GM11168 (cell line): ENCODE measurements at regions not wholly inside any gene's neighbourhood (a gene's known extent, or its start where the extent isn't known, plus 50 kb on each side); places are given as distances from the start of the nearest gene placed in this dataset.

ENCODE experiments used
- in situ Hi-C: fragments of 300-500 bp; cut with MboI; formaldehyde crosslinking; loops from one replicate; pipeline ENCODE4 v1.12.0; 2022; ENCODE audit warnings: low sequenced_read_pairs; ENCODE audit not compliant: unreplicated experiment

GRCh38 chr18:76771192-76771799, 51.1 kb upstream of the ZNF236 start:
- in situ Hi-C loops, result no loop called here

DNA sequence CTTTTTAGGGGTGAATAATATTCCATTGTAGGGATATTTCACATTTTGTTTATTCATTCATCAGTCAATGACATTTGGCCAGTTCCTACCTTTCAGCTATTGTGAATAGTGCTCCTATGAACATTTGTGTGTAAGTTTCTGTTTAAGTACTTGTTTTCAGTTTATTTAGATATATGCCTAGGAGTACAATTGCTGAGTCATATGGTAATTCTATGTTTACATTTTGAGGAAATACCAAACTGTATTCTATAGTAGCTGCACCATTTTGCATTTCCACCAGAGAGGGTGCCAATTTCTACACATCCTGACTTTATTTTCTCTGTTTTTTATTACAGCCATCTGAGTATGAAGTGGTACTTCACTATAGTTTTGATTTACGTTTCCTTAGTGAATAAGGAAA, 54.4 kb upstream of the ZNF236 start:
- in situ Hi-C loops, result no loop called here

- in situ Hi-C loops, result no loop called here
Measured at GRCh38 chr18:76766429-76766828, 55.9 kb upstream of the ZNF236 start.

DNA sequence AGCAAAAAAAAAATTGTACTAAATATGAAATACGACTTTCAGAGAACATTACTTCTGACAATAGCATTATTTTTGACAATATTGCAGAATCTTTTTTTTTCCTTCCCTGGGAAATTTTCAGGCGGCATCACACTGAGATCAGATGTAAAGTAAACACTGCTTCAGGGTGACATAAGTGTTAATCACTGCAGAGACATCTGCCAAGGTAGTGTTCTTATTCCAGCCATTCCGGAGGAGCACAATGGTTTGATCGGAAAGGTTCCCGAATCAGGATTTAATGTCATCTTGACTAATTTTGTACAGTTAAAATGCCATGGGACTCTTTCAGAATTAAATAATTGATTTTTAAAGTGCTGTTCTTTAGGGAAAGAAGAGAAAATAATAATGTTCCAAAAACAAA, 56.7 kb upstream of the ZNF236 start:
- in situ Hi-C loops, result no loop called here

- in situ Hi-C loops, result no loop called here
Measured at GRCh38 chr18:76764291-76764901, 58.0 kb upstream of the ZNF236 start.

DNA sequence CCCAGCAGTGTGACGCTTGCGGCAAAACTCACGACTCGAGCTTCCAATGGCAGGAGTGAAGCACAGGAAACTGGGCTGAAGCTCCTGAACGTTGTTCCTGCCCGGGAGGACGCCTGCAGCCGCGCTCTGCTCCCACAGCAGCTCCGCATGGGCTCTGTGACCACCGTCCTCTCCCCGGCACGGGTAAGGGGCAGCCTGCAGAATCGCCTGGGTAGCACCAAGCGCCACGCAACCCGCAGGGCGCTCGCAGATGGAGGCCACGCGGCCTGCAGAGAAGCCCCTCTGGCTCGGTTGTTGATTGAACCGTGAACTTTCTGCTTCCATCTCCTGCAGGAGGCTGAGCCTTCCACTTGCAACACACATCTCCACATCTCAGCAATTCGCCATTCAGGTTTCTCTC, 63.3 kb upstream of the ZNF236 start:
- in situ Hi-C loops, result no loop called here

DNA sequence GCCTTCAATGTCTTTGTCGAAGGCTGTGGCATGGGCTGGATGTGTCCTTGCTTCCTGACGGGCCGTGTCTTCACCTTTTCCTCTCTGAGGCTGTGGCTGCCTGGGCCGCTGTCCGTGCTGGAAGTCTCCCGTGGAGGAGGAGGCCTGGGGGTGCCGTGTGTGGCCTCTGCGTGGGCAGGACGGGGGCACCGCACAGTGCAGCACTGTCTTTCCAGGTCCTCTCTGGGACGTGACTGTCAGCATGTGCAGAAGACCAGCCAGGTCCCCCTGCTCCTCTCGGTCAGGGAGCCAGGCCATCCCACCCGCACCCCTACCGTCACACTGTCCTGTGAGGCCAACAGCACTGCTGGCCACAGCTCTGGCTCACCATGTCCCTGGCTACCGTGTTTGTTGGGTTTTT, 64.4 kb upstream of the ZNF236 start:
- in situ Hi-C loops, result no loop called here

- in situ Hi-C loops, result no loop called here
Measured at GRCh38 chr18:76757335-76757734, 65.0 kb upstream of the ZNF236 start.

- in situ Hi-C loops, result no loop called here
Measured at GRCh38 chr18:76756531-76757253, 65.7 kb upstream of the ZNF236 start.

DNA sequence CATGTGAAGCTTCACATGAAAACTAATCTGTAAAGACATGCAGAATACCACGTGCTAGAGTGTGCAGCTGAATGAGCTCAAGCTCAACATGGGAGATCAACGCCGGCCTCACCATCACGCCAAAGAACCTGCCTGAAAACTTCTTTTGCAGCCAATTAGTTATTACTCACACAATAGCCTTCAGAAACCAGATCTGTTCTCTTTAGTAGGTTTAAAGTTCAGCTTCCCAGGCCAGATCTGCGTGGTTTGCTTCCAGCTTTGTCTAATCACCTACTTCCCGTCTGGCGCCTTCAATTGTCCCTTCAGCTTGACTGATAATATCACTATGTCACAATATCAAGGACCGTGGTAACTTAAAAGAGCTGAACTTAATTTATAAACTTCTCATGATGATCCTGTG, 68.0 kb upstream of the ZNF236 start:
- in situ Hi-C loops, result no loop called here

DNA sequence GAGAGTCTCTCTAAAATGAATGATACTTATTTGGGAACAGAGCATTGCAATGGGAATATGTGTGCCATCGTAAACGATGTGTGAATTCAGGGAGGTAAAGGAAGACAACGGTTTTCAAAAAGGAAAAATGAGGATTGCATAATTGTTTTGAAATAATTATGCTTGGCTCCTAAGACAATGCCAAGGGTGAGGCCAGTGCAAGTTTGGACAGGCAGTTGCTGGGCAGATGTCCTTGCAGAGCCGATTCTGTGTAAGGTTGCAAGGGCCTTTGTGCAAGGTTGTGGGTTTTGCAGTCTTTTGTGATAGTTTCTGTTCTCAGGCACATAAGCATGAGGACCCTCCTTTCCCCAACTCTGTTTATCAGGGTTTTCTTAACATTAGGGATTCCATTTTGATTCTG, 70.0 kb upstream of the ZNF236 start:
- in situ Hi-C loops, result no loop called here

DNA sequence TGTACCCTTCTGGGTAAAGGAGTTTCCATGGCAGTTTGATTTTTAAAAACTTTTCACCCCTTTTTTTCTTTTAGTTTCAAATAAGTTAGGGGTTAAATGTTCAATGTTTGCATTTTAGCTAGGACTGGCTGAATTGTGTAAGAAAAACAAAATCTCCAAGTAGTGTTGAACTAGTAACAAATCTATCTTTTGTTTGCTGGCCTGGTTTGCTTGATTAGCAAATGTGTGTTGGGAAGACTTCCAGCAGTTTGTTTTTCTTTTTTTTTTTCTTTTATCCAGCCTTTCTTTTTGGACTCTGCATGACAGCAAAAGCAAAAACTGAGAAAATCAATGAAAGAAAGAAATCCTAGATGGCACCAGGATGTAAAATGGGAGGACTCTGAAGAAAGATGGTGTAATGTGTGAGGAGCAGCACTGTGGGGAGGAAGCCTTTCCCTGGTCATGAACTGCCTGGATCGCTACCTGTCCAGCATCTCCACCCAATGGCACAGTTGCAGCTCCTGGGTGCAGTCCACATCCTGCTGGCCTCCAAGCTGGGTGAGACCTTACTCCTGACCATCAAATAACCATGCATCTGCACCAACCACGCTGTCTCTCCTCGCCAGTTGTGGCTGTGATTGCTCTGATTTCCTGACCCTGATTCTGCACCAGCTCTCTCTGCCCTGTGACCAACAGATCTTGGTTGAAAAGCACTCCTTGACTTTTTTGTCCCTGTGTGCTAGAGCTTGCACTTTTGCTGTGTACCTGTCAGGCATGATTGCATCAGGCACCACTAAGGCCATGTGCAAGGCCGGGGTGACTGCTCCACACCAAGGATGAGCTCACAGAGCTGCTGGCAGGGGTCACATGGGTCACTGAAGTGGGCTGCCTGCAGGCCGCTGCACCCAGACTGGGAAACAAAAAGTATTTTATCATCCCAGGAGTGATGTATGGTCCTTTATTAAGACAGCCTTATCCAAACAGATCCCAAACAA, 71.2 kb upstream of the ZNF236 start:
- in situ Hi-C loops, result no loop called here

GRCh38 chr18:76750269-76750668, 72.1 kb upstream of the ZNF236 start:
- in situ Hi-C loops, result no loop called here

DNA sequence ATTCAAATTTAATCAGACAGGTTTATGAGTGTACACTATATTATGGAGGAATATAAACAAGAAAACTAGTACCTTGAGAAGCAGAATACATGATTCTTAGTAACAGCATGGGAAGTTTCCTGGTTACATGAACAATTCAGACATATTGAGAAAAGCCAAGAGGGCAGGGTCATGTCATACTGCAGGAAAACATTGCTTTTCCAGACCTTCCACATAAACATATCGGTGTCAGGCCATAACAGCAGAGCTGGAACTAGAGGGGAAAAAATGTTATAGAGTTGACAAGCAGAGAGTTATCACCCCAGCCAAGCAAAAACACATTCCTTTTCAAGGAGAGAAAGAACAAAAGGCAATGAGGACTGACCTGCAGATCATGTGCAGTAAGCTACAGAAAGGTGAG, 74.7 kb upstream of the ZNF236 start:
- in situ Hi-C loops, result no loop called here

GRCh38 chr18:76741346-76741745, 81.0 kb upstream of the ZNF236 start:
- in situ Hi-C loops, result no loop called here

DNA sequence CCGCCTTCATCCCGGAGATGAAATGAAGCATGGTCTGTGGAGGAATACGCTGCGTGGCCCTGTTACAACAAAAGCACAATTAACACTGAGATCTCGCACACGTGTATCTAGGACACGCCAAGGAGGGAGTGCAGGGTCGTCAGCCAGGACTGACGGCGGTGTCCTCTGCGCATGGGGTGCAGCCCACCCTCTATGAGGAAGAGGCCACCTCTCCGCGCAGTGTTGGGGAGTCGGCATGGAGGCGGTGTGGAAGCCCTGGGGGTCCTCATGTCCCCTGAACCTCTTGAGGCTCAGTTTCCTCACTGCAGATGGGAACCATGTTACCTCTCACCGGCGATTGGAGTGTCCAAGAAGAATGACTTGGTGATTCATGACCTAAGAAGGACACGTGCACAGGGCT, 86.0 kb upstream of the ZNF236 start:
- in situ Hi-C loops, result no loop called here

DNA sequence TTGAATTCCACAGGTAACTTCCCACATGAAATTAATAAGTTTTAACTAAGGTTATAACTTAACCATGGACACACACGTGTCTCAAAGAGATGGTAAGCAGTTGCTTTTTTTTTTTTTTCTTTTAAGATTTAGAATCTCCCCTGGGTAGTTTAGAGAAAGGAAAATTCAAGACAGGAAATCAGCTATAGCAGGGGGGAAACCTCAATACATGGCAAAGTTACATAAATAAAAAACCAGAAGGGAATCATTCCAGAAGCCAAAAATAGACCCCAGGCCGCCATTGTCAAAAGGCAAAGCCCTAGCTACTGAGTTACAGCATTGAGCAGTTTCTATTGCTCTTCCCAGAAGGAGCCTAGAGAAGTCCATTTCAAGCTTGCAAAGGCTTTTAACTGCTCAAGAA, 91.5 kb upstream of the ZNF236 start:
- in situ Hi-C loops, result no loop called here

DNA sequence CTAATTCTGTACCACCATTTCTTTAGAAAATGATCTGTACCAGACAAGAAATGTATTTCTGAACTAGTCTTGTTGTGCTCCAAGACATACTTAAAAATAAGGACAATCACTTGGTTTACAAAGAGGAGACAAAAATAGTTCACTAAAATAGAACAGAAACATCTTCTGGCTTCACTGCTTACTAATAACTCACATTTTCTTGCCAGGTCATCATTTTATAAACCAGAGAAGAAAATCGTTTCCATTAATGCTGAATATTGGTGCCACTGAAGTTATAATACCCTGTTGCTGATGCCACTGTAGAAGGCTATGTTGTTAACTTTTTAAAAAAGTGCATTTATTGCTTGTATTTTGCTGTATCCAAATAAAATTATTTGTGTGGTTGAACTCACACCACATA, 94.8 kb upstream of the ZNF236 start:
- in situ Hi-C loops, result no loop called here

DNA sequence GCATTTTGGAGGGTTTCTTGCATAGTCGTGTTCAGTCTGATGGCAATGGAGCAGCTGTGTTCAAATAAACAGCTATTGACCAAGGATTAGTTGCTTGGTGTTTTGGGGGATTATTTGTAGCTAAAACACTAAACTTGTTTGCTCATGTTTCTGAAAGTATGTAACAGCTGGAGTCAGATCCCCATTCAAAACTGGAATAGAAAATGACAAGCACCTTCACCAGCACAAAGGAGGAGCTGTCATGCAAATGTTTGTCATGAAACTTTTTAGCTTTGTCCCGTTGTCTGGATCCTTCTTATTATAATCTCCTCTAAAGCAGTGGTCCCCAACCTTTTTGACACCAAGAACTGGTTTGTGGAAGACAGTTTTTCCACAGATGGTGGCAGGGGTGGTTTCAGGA, 96.9 kb upstream of the ZNF236 start:
- in situ Hi-C loops, result no loop called here

- in situ Hi-C loops, result no loop called here
Measured at GRCh38 chr18:76722224-76723061, 99.9 kb upstream of the ZNF236 start.
